ENCODE measurements at regions not wholly inside any gene's neighbourhood (a gene's known extent, or its start where the extent isn't known, plus 50 kb on each side); places are given as distances from the start of the nearest gene placed in this dataset.

DNA sequence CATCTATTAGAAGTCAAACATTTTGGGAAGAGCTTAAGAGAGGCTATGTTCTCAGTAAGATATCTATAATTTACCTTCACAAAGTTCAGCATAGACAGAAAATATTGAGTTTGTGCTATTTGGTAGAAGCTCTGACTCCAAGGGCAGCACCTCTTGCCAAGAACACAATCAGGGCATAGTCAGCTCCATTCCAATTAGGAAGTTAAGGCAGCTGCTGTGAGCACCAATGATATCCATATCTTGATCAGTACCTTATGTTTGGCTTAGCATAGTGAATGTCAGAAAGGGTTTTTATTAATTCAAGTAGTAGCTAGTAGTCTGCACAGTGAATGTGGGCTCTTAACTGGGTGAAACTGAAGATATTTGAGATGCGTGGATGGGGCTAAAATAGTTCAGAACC is 86.4 kb upstream of the SPRED2 start:
- in situ Hi-C loops (cut with HindIII; ENCODE audit: low pct_unique_long_range_greater_than_20kb, low sequenced_read_pairs), result no loop called here
- no peak for DNase-seq (ENCODE audit: low read depth)

DNA sequence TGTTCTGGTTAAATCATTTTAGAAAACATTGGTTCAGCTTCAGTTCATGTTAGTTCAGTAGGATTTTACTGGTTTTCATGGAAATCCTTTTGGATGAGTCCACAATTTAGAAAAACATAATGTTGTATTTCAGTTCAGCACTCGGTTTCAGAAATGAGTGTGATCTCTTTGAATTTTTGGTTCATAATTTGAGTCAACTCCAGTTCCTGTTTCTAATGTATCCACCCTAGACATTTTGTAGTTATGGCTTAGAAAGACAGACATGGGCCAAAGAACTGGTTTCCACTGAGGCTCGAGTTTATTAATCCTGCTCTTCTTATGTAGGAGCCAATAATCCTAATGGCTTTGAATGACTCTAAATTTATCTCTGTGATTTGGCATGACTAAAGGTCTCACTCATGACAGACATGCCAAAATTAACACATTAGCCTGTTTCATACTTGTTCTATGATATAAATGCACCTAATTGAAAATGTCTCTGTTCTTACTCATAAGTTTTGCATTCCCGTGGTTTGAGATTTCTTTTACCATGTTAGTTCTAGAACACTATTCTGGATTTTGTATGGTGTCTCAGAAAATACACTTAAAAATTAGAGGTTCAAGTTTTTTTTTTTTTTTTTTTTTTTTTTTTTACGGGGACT is 82.3 kb upstream of the SPRED2 start:
- in situ Hi-C loops (cut with HindIII; ENCODE audit: low pct_unique_long_range_greater_than_20kb, low sequenced_read_pairs), result no loop called here
- DNase-seq (ENCODE audit: low read depth), result no peak

DNA sequence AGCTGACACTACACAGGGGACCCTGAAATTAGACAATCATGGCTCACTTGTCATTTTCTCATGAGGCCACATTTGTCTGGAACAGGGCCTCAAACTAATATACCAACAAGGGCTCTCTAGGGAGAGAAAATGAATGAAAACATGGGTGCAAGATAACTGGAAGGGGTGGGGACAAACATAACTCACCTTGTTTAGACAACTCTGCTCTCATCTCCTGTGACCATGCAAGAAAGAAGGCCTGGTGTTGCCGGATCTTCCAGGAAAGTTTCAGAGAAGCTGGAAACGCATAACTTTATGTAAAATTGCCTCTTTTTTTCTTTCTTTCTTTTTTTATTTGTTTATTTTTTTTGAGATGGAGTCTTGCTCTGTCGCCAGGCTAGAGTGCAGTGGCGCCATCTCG is 80.4 kb upstream of the SPRED2 start:
- in situ Hi-C loops (cut with HindIII; ENCODE audit: low pct_unique_long_range_greater_than_20kb, low sequenced_read_pairs), result no loop called here

DNA sequence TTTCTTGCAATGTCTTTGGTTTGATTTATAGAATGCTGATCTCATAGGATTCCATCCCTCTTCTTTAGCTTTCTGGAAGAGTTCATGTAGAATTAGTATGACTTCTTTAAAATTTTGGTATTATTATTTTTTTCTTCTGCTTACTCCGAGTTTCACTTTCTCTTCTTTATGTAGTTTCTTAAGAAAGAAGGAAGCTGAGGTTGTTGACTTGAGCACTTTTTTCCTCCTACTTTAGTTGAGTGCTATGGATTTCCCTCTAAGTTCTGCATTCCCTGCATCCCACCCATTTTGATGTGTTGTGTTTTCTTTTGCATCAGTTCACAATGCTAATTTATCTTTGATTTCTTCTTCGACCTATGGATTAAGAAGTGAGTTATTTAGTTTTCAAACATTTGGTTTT is 78.9 kb upstream of the SPRED2 start:
- in situ Hi-C loops (cut with HindIII; ENCODE audit: low pct_unique_long_range_greater_than_20kb, low sequenced_read_pairs), result no loop called here
- DNase-seq (ENCODE audit: low read depth), result no peak

More for the DNA sequence above, 80.4 kb upstream of the SPRED2 start:
- no peak for DNase-seq (ENCODE audit: low read depth)

DNA sequence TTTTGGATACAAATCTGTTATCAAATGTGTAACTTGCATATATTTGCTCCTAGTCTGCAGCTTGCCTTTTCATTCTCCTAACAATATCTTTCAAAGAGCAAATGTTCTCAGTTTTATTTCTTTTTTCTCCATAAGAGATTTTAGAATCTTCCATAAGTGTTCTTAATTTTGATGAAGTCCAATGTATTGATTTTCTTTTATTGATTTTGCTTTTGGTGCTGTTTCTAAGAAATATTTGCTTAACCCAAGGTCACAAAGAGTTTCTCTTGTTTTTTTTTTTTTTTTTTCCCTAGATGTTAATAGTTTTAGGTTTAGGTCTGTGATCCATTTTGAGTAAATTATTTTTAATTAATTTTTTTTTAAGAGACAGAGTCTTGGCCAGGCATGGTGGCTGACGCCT is 75.8 kb upstream of the SPRED2 start:
- in situ Hi-C loops (cut with HindIII; ENCODE audit: low pct_unique_long_range_greater_than_20kb, low sequenced_read_pairs), result no loop called here
- no peak for DNase-seq (ENCODE audit: low read depth)

DNA sequence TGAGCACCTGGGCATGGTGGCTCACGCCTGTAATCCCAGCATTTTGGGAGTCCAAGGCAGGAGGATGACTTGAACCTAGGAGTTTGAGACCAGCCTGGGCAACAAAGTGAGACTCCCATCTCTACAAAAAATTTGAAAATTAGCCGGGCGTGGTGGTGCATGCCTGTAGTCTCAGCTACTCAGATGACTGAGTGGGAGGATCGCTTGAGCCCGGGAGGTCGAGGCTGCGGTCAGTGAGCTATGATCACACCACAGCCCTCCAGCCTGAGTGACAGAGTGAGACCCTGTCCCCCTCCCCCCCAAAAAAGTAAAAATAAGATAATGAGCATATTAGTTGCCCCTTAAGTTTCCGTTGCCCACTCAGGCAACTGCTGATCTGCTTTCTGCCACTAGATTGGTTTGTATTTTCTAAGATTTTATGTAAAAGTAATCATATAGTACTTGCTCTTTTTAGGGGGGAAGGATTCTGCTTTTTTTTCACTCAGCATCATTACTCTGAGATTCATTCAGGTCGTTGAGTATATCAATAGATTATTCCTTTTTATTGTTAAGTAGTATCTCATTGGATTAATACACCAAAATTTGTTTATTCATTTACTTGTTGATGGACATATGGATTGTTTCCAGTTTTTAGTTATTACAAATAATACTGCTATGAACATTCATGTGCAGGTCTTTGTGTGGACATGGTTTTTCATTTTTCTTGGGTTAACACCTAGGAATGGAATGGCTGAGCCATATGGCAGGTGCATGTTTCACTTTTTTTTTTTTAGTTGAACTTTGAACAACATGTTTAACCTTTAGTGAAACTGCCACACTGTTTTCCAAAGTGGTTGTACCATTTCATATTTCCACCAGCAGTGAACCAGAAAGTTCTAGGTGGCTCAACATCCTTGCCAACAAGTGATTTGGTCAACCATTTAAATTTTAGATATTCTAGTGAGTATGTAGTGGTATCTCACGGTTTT is 75.0 kb upstream of the SPRED2 start:
- in situ Hi-C loops (cut with HindIII; ENCODE audit: low pct_unique_long_range_greater_than_20kb, low sequenced_read_pairs), result no loop called here
- DNase-seq (ENCODE audit: low read depth), result no peak

DNA sequence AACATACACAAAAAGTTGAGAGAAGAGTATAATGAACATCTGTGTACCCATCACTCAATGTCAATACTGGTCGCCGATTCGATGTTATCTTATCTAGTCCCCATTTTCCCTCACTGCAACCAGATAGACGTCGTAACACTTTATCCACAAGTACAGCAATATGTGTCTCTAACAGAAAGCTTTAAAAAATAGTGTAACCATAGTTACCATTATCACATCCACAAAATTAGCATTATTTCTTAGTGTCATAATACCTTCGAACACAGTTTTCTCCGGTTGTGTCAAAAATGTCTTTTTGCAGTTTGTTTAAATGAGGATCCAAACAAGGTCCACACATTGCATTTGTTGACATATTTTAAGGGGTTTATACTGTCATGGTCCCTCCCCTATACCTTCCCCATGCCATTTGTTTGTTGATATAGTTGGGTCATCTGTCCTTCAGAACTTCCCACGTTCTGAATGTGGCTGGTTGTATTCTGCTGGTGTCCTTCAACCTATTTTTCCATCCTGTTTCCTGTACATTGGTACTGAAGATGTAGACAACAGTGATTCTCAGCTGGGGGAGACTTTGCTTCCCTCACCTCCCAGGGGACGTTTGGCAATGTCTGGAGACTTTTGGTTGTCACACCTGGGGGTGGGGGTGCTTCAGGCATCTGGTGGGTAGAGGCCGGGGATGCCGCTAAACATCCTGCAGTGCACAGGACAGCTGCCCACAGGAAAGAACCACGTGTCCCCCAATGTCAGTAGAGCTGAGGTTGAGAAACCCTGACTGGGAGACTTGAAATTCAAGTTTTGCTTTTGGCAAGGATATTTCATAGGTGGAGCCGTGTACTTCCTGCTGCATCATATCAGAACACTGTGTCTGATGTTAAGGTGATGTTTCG is 72.7 kb upstream of the SPRED2 start:
- in situ Hi-C loops (cut with HindIII; ENCODE audit: low pct_unique_long_range_greater_than_20kb, low sequenced_read_pairs), result no loop called here
- no peak for DNase-seq (ENCODE audit: low read depth)

DNA sequence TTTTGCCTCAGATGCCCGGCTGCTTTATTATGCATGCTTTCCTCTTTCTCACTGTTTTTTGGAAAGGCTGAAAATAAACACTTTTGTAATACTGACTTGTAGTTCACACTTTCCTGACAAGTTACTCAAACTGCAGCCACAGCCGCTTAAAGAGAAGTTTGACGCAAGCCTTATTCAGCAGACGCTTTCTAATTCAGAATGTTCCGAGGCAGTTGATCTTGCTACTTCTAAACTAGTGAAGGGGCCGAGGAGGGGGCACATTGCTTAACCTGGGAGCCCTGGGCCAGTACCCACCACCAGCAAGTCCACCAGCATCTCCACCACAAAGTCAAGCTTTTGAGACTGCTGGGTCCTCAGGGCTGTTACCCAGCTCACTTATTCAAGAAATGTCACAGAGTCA is 71.8 kb upstream of the SPRED2 start:
- DNase-seq (ENCODE audit: low read depth), result no peak

DNA sequence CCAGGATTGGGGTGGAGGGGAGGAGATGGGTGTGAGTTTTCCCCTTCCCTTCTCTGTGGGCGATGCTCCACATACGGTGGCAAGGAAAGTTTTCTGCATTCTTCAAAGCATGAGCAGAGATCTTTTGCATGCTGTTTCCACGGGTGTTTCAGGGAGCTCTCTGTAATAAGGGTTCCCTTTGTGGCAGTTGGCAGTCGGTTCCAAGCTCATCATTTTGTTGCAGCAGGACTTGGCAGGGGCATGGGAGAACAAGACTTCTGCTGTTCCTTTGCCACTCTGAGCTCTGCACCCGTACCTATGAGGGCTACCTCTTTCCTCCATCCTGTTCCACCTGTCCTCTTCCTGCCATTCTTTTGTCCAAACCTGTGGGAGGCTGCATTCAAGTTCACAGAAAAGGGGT is 71.3 kb upstream of the SPRED2 start:
- no peak for DNase-seq (ENCODE audit: low read depth)
- in situ Hi-C loops (cut with HindIII; ENCODE audit: low pct_unique_long_range_greater_than_20kb, low sequenced_read_pairs), result no loop called here

More for the DNA sequence above, 71.8 kb upstream of the SPRED2 start:
- in situ Hi-C loops (cut with HindIII; ENCODE audit: low pct_unique_long_range_greater_than_20kb, low sequenced_read_pairs), result no loop called here

DNA sequence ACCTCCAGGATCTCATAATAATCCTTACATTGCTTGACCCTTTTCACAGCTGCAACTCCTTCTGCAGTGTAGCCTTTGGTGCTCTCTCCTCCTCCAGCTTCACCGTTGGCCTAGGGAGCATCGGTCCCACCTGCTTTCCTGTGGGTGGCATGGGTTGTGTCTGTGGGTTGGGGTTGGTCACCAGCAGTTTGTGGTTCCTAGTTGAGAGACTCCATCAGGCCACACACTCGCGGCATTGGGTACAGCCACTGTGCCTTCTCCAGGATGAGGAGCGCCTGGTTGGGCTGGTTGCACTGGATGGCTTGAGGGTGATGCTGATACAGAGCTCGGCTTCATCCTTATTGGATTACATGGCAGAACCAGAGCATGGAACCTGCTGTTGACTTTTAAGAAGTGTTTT is 69.4 kb upstream of the SPRED2 start:
- in situ Hi-C loops (cut with HindIII; ENCODE audit: low pct_unique_long_range_greater_than_20kb, low sequenced_read_pairs), result no loop called here
- DNase-seq (ENCODE audit: low read depth), result no peak

DNA sequence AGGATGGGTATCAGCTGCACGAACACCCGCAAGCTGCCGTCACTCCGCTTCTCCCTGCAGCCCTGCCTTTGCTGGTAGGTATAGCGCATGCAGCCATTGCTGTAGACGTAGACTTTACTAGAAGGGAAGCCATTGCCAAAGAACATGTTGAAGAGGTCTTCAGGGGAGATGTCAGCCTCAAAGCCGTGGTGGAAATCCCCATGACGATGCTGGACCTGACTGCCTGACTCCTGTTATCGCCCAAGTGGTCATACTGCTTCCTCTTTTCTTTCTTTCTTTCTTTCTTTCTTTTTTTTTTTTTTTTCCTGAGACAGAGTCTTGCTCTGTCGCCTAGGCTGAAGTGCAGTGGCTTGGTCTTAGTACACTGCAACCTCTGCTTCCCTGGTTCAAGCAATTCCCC is 68.7 kb upstream of the SPRED2 start:
- in situ Hi-C loops (cut with HindIII; ENCODE audit: low pct_unique_long_range_greater_than_20kb, low sequenced_read_pairs), result no loop called here
- DNase-seq (ENCODE audit: low read depth), result no peak

DNA sequence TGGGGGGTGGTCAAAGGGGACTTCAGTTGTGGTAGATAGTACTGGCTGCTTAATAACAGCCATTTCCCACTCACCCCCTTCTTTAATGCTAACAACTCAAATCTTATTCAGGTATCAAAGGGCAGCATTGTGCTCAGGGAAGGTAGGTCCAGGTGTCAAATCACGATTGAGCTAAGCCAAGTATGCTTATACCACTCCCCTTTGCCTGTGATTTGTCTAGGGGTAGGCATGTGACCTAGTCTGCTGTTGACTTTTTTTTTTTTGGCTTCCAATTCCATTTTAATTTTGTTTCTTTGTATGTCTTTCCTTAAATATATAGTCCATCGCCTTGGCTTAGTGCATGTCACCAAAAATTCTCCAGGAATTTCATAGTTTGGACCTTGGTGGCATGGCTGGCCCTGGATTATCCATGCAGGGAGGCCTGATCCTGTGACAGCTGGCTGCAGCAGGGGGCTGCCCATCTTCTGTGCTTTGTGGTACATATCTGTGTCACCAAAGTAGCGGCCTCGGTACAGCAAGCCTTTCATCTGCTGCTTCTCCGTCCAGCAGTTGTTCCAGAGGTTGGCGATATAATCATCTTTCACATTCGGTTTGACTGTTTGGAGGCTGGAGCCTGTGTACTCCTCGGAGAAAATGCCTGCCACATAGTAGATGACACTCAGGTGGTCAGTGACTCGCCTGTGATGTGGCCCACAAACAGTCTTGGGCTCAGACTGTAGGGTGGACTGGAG is 68.1 kb upstream of the SPRED2 start:
- in situ Hi-C loops (cut with HindIII; ENCODE audit: low pct_unique_long_range_greater_than_20kb, low sequenced_read_pairs), result no loop called here

DNA sequence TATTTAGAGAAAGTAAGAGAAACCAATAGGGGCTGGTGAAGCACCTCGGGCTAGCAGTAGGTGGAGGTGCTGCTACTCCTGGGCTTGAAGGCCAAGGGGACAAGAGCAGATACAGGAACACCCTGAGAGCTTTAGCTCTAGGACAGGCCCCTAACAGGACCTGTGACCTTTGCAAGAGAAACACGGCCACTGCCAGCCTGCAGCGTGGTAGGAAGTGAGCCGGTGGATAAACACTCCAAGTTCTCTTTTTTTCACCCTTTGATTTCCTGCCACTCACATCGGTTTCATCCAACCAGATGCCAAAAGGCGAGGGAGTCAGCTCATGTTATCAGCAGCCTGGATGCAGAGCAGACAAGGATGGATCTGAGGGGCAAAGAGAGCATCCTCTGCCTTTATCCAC is 66.8 kb upstream of the SPRED2 start:
- no peak for DNase-seq (ENCODE audit: low read depth)
- in situ Hi-C loops (cut with HindIII; ENCODE audit: low pct_unique_long_range_greater_than_20kb, low sequenced_read_pairs), result no loop called here

More for the DNA sequence above, 68.1 kb upstream of the SPRED2 start:
- DNase-seq (ENCODE audit: low read depth), result no peak

DNA sequence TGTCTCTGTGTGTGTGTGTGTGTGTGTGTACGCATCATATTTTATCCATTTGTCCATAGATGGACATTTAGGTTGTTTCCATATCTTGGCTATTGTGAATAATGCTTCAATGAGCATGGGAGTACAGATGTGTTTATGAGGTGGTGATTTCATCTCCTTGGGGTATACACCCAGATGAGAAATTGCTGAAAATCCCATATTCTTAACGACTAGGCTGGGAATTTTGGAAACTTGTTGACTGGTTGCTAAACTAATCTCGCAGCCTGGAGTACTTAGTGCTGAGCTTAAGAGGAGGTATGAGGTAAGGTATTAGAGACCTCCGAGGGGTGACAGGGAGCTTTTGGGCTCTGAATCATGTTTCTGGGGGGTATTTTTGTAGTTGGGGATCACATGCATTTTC is 66.0 kb upstream of the SPRED2 start:
- in situ Hi-C loops (cut with HindIII; ENCODE audit: low pct_unique_long_range_greater_than_20kb, low sequenced_read_pairs), result no loop called here
- no peak for DNase-seq (ENCODE audit: low read depth)

DNA sequence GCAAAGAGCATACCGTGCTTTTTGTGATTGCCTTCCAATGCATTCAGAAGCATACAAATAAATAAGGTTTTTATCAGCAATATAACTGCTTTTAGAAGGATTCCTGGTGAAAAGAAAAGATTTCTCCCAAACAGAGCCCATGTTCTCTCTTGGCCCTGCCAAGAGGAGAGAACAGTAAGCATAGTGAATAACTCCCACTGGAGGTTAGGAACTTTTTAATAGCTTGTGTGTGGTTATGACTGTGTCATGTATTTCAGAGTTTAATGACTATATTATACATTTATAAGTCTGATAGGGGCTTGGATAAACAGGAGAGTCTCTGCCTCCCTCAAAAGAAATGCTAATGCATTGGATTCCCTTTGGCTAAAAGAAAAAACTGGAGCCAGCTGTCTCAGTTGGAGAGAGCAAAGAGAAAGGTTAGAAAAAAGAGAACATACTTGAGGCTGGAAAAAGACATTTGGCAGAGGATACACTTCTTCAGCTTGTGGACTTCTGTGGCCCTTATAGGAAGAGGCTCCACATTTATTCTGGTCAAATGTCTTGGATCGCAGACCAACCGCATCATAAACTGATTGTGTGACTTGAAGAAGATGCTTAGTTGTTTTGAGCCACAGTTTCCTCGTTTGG is 63.0 kb upstream of the SPRED2 start:
- in situ Hi-C loops (cut with HindIII; ENCODE audit: low pct_unique_long_range_greater_than_20kb, low sequenced_read_pairs), result no loop called here
- DNase-seq (ENCODE audit: low read depth), result no peak

DNA sequence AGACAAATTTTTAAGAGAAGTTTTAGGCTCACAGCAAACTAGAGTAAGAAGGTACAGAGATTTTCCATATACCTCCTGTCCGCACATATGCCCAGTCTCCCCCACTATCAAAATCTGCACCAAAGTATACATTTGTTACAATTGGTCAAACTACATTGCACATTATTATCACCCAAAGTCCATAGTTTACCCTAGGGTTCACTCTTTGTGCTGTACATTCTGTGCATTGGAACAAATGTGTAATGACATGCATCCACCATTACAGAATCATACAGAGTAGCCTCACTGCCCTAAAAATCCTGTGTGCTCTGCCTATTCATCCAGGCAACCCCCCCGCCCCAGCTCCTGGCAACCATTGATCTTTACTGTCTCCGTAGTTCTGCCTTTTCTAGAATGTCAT is 61.7 kb upstream of the SPRED2 start:
- in situ Hi-C loops (cut with HindIII; ENCODE audit: low pct_unique_long_range_greater_than_20kb, low sequenced_read_pairs), result no loop called here
- DNase-seq (ENCODE audit: low read depth), result no peak

DNA sequence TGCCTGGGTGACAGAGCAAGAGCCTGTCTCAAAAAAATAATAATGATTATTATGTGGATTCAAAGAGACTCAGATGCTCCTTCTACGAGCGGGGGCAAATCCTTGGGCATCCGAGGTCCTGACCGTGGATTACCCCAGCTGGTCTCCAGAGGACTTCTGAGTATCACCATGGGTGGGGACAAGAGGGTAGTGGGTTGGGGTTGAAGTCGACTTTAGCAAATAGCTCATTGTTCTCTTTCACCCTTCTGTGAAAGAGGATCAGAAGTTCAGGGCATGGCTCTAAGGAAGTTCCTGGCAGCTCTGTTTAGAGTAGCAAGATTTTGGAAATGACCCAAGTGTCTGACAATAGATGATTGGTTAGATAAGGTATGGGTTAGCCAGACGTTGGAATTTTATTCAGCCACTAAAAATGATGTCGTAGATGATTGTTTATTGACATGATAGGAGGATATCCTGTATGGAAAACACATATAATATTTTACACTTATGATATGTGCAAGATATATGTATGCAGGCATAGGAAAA is 59.0 kb upstream of the SPRED2 start:
- in situ Hi-C loops (cut with HindIII; ENCODE audit: low pct_unique_long_range_greater_than_20kb, low sequenced_read_pairs), result no loop called here
- no peak for DNase-seq (ENCODE audit: low read depth)

DNA sequence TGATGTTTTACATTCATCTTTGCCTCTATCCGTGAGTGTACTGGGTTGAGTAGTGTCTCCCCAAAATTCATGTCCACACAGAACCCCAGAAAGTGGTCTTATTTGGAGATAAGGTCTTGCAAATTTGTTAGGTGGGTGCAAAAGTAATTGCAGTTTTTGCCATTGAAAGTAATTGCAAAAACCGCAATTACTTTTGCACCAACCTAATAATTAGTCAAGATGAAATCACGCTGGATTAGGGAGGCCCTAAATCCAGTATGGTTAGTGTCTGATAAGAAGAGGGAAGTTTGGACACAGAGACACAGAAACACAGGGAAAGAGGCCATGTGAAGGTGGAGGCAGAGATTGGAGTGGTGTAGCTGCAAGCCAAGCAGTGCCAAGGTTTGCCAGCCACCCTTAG is 57.8 kb upstream of the SPRED2 start:
- in situ Hi-C loops (cut with HindIII; ENCODE audit: low pct_unique_long_range_greater_than_20kb, low sequenced_read_pairs), result no loop called here
- DNase-seq (ENCODE audit: low read depth), result no peak

All from Caki2 (cell line).